Endothelial cell (in vitro differentiated cells): ENCODE measurements at regions not wholly inside any gene's neighbourhood (a gene's known extent, or its start where the extent isn't known, plus 50 kb on each side); places are given as distances from the start of the nearest gene placed in this dataset.

Source experiments
- DNase-seq: peaks from one replicate; pipeline ENCODE4 v3.0.0; 2021; ENCODE audit warnings: low spot score
- H3K27ac Mint-ChIP-seq: one replicate; pipeline ENCODE4 v1.8.0; 2021; ENCODE audit warnings: mixed read lengths, inconsistent platforms; ENCODE audit not compliant: unreplicated experiment
- H3K27me3 Mint-ChIP-seq: one replicate; pipeline ENCODE4 v1.8.0; 2021; ENCODE audit warnings: mild to moderate bottlenecking, moderate library complexity, mixed read lengths, inconsistent platforms; ENCODE audit not compliant: unreplicated experiment
- H3K36me3 Mint-ChIP-seq: one replicate; pipeline ENCODE4 v1.8.0; 2021; ENCODE audit warnings: mild to moderate bottlenecking, low read depth, mixed read lengths, inconsistent platforms; ENCODE audit not compliant: unreplicated experiment
- H3K4me1 Mint-ChIP-seq: one replicate; pipeline ENCODE4 v1.8.0; 2021; ENCODE audit warnings: mild to moderate bottlenecking, mixed read lengths, inconsistent platforms; ENCODE audit not compliant: unreplicated experiment
- H3K4me3 Mint-ChIP-seq: one replicate; pipeline ENCODE4 v1.8.0; 2021; ENCODE audit warnings: mild to moderate bottlenecking, mixed read lengths, inconsistent platforms; ENCODE audit not compliant: unreplicated experiment
- H3K9me3 Mint-ChIP-seq: one replicate; pipeline ENCODE4 v1.8.0; 2021; ENCODE audit warnings: mixed read lengths, inconsistent platforms; ENCODE audit not compliant: unreplicated experiment
- CTCF ChIP-seq: fragments of 200-600 bp; sonication (generic); IDR thresholded peaks from one replicate; pipeline ENCODE4 v1.5.0; 2021; ENCODE audit warnings: antibody characterized with exemption; ENCODE audit not compliant: unreplicated experiment

GRCh38 chr19:20339444-20339843 lies 172.4 kb downstream of the ZNF486 start:
- Mint-ChIP-seq H3K4me1 (no peaks in the 10 kb centered on the region), H3K36me3 (no peaks in the 10 kb centered on the region), H3K27me3 (no peaks in the 10 kb centered on the region), H3K9me3 (no peaks in the 10 kb centered on the region), H3K27ac (no peak overlapping the region), H3K4me3 (no peak overlapping the region)
- DNase-seq: no peak
- no peak for TF ChIP-seq CTCF

- H3K36me3 Mint-ChIP-seq: no peaks in the 10 kb centered on the region
- H3K27ac Mint-ChIP-seq: no peak overlapping the region
- H3K4me3 Mint-ChIP-seq: no peak overlapping the region
- no peaks in the 10 kb centered on the region for H3K9me3 Mint-ChIP-seq
- TF ChIP-seq CTCF: no peak
- no peaks in the 10 kb centered on the region for H3K27me3 Mint-ChIP-seq
- no peaks in the 10 kb centered on the region for H3K4me1 Mint-ChIP-seq
- no peak for DNase-seq
Observed at GRCh38 chr19:20334760-20335159, 167.7 kb downstream of the ZNF486 start.

DNA sequence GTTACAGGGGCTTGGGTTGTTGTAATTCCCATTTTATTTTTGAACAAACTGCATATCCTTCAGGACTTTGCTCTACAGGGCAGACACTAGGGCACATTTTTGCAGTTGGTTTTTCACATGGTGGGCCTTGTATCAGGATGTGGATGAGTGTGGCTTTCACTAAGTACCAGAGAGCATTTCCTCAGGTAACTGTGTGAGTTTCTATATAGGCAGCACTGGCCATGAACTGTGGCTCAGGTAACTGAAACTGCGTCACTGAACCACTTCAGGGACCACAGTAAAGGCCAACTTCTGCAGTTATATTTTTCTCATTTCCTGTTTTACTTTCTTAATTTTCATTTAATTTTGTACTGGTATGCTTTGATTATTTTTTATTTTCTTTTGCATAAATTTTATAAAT lies 166.5 kb downstream of the ZNF486 start:
- DNase-seq: no peak
- no peak overlapping the region for H3K27ac Mint-ChIP-seq
- no peak for TF ChIP-seq CTCF
- no peaks in the 10 kb centered on the region for H3K27me3 Mint-ChIP-seq
- H3K4me1 Mint-ChIP-seq: no peaks in the 10 kb centered on the region
- H3K4me3 Mint-ChIP-seq: no peak overlapping the region
- H3K36me3 Mint-ChIP-seq: no peaks in the 10 kb centered on the region
- H3K9me3 Mint-ChIP-seq: no peaks in the 10 kb centered on the region

DNA sequence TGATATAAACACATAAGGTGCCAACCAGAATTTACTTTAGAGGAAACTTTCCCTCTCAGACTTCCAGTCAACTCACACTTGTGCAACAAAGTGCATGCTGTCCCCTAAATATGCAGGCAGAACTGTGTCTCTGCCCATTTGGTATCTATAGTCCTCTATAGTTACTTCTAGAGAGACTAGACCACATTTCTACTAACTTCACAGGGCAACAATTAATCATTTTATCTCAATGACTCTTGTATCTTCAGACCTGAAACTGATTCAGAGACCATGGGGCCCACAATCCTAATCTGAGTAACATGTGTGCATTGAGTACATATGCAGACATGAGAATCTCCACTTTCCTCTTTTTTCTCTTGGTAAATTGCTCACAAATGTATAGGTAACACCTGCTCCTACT lies 158.1 kb downstream of the ZNF486 start:
- Mint-ChIP-seq H3K27ac (no peak overlapping the region), H3K4me3 (no peak overlapping the region), H3K9me3 (no peaks in the 10 kb centered on the region), H3K4me1 (peaks cover 2% of the 10 kb centered on the region), H3K36me3 (no peaks in the 10 kb centered on the region), H3K27me3 (no peaks in the 10 kb centered on the region)
- TF ChIP-seq CTCF: no peak
- no peak for DNase-seq

- no peaks in the 10 kb centered on the region for H3K9me3 Mint-ChIP-seq
- H3K36me3 Mint-ChIP-seq: no peaks in the 10 kb centered on the region
- DNase-seq: no peak
- H3K27me3 Mint-ChIP-seq: no peaks in the 10 kb centered on the region
- H3K4me1 Mint-ChIP-seq: peaks cover 2% of the 10 kb centered on the region
- no peak overlapping the region for H3K4me3 Mint-ChIP-seq
- H3K27ac Mint-ChIP-seq: no peak overlapping the region
- no peak for TF ChIP-seq CTCF
Observed at GRCh38 chr19:20321139-20321763, 154.2 kb downstream of the ZNF486 start.
